Fibroblast of gingiva (primary cell): ENCODE measurements at regions not wholly inside any gene's neighbourhood (a gene's known extent, or its start where the extent isn't known, plus 50 kb on each side); places are given as distances from the start of the nearest gene placed in this dataset.
"Not testable (repeated sequence)": the region's sequence is repeated elsewhere in the genome, so short reads cannot be mapped to it uniquely, and the experiment has no call there.

ENCODE experiments used
- DNase-seq: peaks from one replicate; pipeline ENCODE4 v3.0.0-alpha.2; 2011; ENCODE audit warnings: low read depth

GRCh38 chr5:94102849-94103248 is 361.4 kb upstream of the POU5F2 start:
- DNase-seq = no peak

- DNase-seq = not testable (repeated sequence)
Measured at GRCh38 chr5:94097384-94097783, 356.0 kb upstream of the POU5F2 start.

GRCh38 chr5:94094793-94095441 is 353.5 kb upstream of the POU5F2 start:
- no peak for DNase-seq

- DNase-seq = no peak
Measured at GRCh38 chr5:94093300-94093699, 351.9 kb upstream of the POU5F2 start.

GRCh38 chr5:94086635-94087034 is 345.2 kb upstream of the POU5F2 start:
- DNase-seq = peak; percentile 3

GRCh38 chr5:94086194-94086593 is 344.8 kb upstream of the POU5F2 start:
- DNase-seq = no peak

GRCh38 chr5:94082405-94082804 is 341.0 kb upstream of the POU5F2 start:
- no peak for DNase-seq

- DNase-seq = no peak
Measured at GRCh38 chr5:94081088-94081487, 339.7 kb upstream of the POU5F2 start.

- no peak for DNase-seq
Measured at GRCh38 chr5:94080390-94080789, 339.0 kb upstream of the POU5F2 start.

- DNase-seq = peak; percentile 64
Measured at GRCh38 chr5:94072116-94072515, 330.7 kb upstream of the POU5F2 start.

GRCh38 chr5:94066437-94067207 is 325.2 kb upstream of the POU5F2 start:
- DNase-seq = no peak

GRCh38 chr5:94064025-94064424 is 322.6 kb upstream of the POU5F2 start:
- no peak for DNase-seq

GRCh38 chr5:94057655-94058054 is 316.3 kb upstream of the POU5F2 start:
- DNase-seq = no peak

GRCh38 chr5:94057217-94057616 is 315.8 kb upstream of the POU5F2 start:
- DNase-seq = no peak

- not testable (repeated sequence) for DNase-seq
Measured at GRCh38 chr5:94049307-94049922, 308.0 kb upstream of the POU5F2 start.

GRCh38 chr5:94045839-94046782 is 304.7 kb upstream of the POU5F2 start:
- no peak for DNase-seq

- DNase-seq = no peak
Measured at GRCh38 chr5:94043311-94043710, 301.9 kb upstream of the POU5F2 start.

GRCh38 chr5:94040591-94041148 is 299.3 kb upstream of the POU5F2 start:
- DNase-seq = no peak

- DNase-seq = no peak
Measured at GRCh38 chr5:94039101-94039500, 297.7 kb upstream of the POU5F2 start.

GRCh38 chr5:94031631-94032030 is 290.2 kb upstream of the POU5F2 start:
- DNase-seq = peak; percentile 80

- no peak for DNase-seq
Measured at GRCh38 chr5:94028001-94028400, 286.6 kb upstream of the POU5F2 start.

GRCh38 chr5:94027145-94027544 is 285.7 kb upstream of the POU5F2 start:
- no peak for DNase-seq
